GM12865 (cell line): ENCODE measurements at regions not wholly inside any gene's neighbourhood (a gene's known extent, or its start where the extent isn't known, plus 50 kb on each side); places are given as distances from the start of the nearest gene placed in this dataset.

ENCODE experiments used
- DNase-seq: peaks from one replicate; pipeline ENCODE4 v3.0.0; 2010; ENCODE audit warnings: low read depth
- H3K4me3 ChIP-seq: 2 replicates; pipeline ENCODE4 v1.5.1; 2011; ENCODE audit warnings: mild to moderate bottlenecking, low read depth, low read length, control low read depth
- TF ChIP-seq, protein P1 (sequence below): IDR thresholded peaks from 2 replicates; pipeline ENCODE4 v1.5.1; 2011; ENCODE audit warnings: low read length, control low read depth, low read depth, inconsistent platforms; ENCODE audit not compliant: insufficient read depth; ENCODE audit errors: missing control alignments

DNA sequence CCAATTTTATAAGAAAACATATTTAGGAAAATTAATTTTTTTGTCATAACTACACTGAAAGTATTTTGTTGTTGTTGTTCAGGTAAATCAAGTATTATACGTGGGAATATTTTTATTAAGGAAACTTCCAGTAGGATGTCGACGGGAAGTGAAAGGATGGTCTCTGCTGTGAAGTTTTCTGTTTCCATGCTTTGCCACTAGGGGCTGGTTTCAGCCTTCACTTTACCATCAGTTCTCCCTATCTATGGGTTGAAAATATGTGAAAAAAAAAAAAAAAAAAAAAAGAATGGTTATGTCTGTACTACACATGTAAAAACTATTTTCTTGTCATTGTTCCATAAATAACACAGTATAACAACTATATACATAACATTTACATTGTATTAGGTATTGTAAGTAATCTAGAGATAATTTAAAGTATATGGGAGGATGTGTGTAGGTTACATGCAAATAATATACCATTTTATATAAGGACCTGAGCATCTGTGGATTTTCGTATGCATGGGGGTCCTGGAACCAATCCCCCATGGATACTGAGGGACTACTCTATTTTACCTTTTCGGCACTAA lies 136.7 kb downstream of the SMAD6 start:
- DNase-seq = no peak
- TF ChIP-seq, protein P1, sequence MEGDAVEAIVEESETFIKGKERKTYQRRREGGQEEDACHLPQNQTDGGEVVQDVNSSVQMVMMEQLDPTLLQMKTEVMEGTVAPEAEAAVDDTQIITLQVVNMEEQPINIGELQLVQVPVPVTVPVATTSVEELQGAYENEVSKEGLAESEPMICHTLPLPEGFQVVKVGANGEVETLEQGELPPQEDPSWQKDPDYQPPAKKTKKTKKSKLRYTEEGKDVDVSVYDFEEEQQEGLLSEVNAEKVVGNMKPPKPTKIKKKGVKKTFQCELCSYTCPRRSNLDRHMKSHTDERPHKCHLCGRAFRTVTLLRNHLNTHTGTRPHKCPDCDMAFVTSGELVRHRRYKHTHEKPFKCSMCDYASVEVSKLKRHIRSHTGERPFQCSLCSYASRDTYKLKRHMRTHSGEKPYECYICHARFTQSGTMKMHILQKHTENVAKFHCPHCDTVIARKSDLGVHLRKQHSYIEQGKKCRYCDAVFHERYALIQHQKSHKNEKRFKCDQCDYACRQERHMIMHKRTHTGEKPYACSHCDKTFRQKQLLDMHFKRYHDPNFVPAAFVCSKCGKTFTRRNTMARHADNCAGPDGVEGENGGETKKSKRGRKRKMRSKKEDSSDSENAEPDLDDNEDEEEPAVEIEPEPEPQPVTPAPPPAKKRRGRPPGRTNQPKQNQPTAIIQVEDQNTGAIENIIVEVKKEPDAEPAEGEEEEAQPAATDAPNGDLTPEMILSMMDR = peak; percentile 41
- H3K4me3 ChIP-seq = no peak overlapping the region

DNA sequence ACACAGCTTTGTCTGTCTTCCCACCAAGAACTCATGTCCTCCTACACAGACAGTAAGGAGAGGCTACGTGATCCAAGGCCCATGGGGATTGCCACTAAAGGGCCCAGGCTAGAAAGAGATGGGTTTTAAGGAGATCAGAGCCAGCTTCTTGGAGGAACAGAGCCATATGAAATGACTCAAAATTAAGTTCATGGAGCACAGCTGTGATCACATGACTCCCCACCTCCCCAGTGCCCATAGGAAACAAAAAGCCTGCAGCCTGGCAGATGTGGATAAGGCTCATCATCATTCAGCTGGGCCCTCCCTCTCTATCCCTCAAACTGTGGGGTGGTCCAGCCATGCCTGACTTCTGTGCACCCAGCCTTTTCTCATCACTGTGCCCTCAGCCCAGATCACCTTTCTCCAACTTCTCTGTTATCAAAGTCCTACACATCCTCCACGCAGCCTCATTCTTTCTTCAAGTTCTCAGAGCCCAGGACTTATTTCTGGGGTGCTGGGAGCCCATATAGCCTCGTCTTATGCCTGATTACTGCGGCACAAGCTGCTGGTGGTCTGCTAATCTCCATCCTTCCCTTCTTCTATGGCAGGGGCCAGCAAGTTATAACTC lies 137.6 kb downstream of the SMAD6 start:
- DNase-seq = no peak
- TF ChIP-seq, protein P1 = no peak

DNA sequence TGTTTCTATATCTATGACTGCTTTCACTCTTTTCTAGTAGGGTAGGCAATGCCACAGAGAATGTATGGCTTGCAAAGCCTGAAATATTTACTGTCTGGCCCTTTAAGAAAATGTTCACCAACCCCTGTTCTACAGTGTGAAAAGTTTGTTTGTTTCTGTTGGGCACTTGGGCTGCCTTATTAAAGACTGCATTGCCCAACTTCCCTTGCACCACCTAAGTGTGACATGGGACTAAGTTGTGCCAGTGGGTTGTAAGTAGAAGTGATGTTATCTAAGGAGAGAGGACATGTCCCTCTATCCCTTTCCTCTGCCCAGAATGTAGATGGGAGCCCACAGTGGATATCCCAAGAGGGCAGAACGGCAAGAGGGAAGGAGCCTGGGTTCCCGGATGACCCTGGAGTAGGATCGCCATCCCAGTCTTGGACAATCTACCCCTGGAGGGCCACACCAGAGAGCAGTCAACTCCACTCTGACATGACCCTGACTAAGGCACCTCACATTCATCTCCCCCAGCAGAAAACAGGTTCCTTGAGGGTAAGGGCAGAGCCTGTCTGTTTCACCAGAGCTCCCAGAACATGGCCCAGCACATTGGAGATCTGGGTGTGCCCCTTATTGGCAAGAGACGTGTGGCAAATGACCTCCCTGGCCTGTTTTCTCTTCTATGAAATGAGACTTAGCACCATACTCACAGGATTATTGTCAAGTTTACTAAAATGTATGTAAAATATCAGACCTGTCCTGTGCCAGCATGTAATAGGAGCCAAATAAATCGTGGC lies 138.8 kb downstream of the SMAD6 start:
- no peak overlapping the region for H3K4me3 ChIP-seq
- no peak for DNase-seq
- TF ChIP-seq, protein P1 = no peak

More for the DNA sequence above, 137.6 kb downstream of the SMAD6 start:
- no peak overlapping the region for H3K4me3 ChIP-seq

DNA sequence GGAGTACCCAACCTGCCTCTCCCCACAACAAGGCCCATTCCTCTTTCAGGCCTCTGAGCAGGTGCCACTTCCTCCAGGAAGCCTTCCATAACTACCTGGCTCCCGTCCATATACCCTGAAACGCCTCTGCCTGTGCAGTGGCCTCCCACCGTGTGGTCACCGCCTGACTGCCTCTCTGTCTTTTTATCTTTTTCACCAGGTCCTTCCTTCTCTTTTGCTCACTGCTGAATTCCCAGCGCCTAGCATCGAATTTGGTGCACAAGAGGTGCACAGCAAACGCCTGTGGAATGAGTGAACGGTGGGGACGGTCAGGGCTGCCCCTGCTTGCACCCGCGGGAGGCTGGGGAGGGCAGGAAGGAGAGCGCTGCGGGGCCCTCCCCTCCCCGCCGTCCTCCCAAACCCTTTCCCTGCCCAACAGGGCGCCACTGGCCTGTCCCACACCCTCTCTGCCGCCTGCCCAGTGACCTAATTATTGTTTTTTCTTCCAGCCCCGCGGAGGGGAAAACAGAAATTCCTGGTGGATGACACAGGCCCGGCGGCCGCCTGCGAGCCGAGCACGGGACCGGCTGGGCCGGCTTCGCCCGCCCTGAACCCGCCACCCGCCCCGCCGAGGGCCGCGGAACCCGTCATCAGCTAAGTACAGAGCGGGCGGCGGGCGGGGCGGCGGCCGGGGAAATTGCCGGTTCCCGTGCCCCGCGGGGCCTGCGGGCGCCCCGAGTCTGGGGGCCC lies 140.1 kb downstream of the SMAD6 start:
- TF ChIP-seq, protein P1 = no peak
- no peak overlapping the region for H3K4me3 ChIP-seq
- no peak for DNase-seq

- no peak overlapping the region for H3K4me3 ChIP-seq
- DNase-seq = no peak
- TF ChIP-seq, protein P1 = no peak
Measured at GRCh38 chr15:66842710-66843441, 140.8 kb downstream of the SMAD6 start.

DNA sequence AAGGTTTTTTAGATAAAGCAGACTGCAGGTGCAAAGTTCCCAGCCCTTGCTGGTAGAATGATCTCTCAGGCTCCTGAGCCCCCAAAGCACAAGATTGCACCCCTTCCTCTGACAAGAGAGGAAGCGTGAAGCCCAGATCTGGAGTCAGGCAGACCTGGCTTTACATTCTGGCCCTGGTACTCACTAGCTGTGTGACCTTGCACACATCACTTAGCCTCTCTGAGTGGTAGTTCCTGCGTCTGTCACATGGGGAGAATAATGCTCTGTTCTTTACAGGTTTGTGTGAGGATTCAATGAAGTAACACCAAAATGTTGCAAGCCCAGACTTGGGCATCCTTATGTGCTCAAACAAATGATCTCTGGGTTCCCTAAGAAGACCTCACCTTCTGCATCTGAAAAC lies 141.5 kb downstream of the SMAD6 start:
- TF ChIP-seq, protein P1 = no peak
- no peak for DNase-seq
- no peak overlapping the region for H3K4me3 ChIP-seq
